Nephron progenitor cell (in vitro differentiated cells): ENCODE measurements at regions not wholly inside any gene's neighbourhood (a gene's known extent, or its start where the extent isn't known, plus 50 kb on each side); places are given as distances from the start of the nearest gene placed in this dataset.

ENCODE experiments used
- DNase-seq: peaks from one replicate; pipeline ENCODE4 v3.0.0; 2021
- H3K27ac Mint-ChIP-seq: 2 replicates; pipeline ENCODE4 v1.8.0; 2021; ENCODE audit warnings: mild to moderate bottlenecking, moderate library complexity, mixed read lengths
- H3K27me3 Mint-ChIP-seq: 2 replicates; pipeline ENCODE4 v1.8.0; 2021; ENCODE audit warnings: mild to moderate bottlenecking, low read depth, mixed read lengths; ENCODE audit not compliant: poor library complexity
- H3K36me3 Mint-ChIP-seq: 2 replicates; pipeline ENCODE4 v1.8.0; 2021; ENCODE audit warnings: low read depth, mixed read lengths
- H3K4me1 Mint-ChIP-seq: 2 replicates; pipeline ENCODE4 v1.8.0; 2021; ENCODE audit warnings: mixed read lengths
- H3K4me3 Mint-ChIP-seq: 2 replicates; pipeline ENCODE4 v1.8.0; 2021; ENCODE audit warnings: mild to moderate bottlenecking, moderate library complexity, mixed read lengths
- H3K9me3 Mint-ChIP-seq: 2 replicates; pipeline ENCODE4 v1.8.0; 2021; ENCODE audit warnings: mild to moderate bottlenecking, moderate library complexity, mixed read lengths
- TF ChIP-seq, protein P1 (sequence below): fragments of 200-600 bp; sonication (generic); IDR thresholded peaks from 2 replicates; pipeline ENCODE4 v1.5.0; 2021; ENCODE audit warnings: antibody characterized with exemption

DNA sequence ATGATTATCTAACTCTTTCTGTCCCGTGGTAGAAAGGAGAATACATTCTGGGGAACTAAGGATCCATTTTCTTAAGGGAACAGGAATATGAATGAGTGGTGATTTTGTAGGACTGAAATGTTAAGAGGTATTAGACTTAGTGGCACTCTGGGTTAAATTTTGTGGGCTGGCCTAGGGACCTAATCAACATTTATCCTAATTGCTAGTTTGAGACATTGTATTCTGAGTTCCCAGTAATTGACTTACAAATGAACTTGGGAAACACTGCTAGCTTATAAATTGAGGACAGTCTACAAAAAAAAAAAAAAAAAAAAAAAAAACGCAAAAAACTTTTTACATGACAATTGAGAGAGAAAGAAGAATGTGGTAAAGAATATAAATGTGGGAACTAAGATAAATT, 136.6 kb upstream of the ZP4 start:
- no peak overlapping the region for H3K27ac Mint-ChIP-seq
- no peak for DNase-seq
- H3K9me3 Mint-ChIP-seq = peaks cover 2% of the 10 kb centered on the region
- H3K4me1 Mint-ChIP-seq = no peaks in the 10 kb centered on the region
- H3K4me3 Mint-ChIP-seq = no peak overlapping the region
- H3K36me3 Mint-ChIP-seq = no peaks in the 10 kb centered on the region
- no peaks in the 10 kb centered on the region for H3K27me3 Mint-ChIP-seq
- TF ChIP-seq, protein P1, sequence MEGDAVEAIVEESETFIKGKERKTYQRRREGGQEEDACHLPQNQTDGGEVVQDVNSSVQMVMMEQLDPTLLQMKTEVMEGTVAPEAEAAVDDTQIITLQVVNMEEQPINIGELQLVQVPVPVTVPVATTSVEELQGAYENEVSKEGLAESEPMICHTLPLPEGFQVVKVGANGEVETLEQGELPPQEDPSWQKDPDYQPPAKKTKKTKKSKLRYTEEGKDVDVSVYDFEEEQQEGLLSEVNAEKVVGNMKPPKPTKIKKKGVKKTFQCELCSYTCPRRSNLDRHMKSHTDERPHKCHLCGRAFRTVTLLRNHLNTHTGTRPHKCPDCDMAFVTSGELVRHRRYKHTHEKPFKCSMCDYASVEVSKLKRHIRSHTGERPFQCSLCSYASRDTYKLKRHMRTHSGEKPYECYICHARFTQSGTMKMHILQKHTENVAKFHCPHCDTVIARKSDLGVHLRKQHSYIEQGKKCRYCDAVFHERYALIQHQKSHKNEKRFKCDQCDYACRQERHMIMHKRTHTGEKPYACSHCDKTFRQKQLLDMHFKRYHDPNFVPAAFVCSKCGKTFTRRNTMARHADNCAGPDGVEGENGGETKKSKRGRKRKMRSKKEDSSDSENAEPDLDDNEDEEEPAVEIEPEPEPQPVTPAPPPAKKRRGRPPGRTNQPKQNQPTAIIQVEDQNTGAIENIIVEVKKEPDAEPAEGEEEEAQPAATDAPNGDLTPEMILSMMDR = no peak

DNA sequence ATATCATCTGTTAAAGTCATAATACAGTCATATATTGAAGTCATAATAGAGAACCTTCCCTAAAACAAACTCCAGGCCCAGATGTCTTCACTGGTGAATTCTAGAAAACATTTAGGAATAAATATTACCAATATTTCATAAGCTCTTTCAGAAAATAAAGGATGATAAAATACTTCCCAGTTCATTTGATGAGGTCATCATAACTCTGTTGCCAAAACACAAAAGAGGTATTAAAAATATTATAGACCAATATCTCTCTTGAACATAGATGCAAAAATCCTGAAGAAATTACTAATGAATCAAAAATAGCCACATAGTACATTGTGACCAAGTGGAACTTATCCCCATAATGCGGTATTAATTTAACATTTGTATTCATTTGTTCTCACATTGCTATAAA, 132.4 kb upstream of the ZP4 start:
- TF ChIP-seq, protein P1 = no peak
- Mint-ChIP-seq H3K9me3 (no peaks in the 10 kb centered on the region), H3K27ac (no peak overlapping the region), H3K4me1 (no peaks in the 10 kb centered on the region), H3K4me3 (no peak overlapping the region), H3K27me3 (no peaks in the 10 kb centered on the region), H3K36me3 (no peaks in the 10 kb centered on the region)
- DNase-seq = no peak

DNA sequence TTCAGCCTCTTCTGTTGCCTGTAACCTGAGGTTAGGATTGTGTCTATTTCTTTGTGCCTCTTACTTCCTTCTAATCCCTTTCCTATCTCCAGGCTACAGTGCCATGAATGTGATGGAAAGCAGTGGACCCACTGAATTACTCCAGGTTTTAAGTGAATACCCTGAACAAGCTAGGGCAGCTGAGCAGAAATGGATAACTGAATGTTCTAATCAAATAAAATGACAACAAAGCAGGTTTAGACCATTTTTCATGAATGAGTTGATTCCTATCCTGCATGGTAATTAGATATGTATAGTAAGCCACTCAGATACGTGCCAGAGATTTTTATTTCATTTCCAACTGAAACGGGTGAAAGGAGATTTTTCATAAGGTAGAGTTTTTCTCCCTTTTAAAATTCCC, 127.5 kb upstream of the ZP4 start:
- Mint-ChIP-seq H3K9me3 (peaks cover 5% of the 10 kb centered on the region), H3K36me3 (no peaks in the 10 kb centered on the region), H3K27ac (no peak overlapping the region)

DNA sequence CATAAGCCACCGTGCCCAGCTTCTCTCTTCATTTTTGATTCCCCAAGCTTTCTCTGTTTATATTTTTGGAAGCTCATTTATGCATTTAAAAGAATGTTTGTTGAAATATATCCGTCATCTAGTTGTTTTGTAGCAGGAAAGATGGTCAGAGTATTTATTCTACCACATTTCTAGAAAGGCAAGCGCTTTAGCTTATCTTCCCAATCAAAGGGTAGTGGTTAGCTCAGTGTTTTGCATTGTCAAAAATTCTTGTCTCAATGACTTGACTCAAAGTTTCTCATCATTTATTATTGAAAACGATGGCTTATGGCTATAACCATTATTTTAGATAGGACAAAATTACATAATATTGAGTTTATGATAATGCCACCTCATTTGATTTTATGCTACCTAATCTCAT, 116.1 kb upstream of the ZP4 start:
- no peak for DNase-seq
- H3K27ac Mint-ChIP-seq = no peak overlapping the region
- H3K4me1 Mint-ChIP-seq = no peaks in the 10 kb centered on the region

More for the DNA sequence above, 127.5 kb upstream of the ZP4 start:
- H3K4me1 Mint-ChIP-seq = no peaks in the 10 kb centered on the region
- peaks cover 2% of the 10 kb centered on the region for H3K27me3 Mint-ChIP-seq
- TF ChIP-seq, protein P1 = no peak
- H3K4me3 Mint-ChIP-seq = no peak overlapping the region
- no peak for DNase-seq

DNA sequence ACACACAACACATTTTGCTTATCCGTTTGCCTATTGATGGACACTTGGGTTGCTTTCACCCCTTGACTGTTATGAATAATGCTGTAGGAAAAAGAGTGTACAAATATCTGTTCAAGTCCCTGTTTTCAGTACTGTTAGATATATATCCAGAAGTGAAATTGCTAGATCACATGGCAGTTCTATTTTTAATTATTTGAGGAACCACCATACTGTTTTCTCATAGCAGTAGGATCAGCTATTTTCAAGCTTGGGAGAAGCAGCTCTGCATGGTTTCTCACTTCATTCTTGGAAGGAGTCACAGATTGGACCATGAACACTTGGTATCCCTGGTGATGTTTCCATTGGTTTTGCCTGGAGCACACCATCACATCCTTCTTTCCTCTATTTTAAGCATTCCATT, 114.4 kb upstream of the ZP4 start:
- H3K36me3 Mint-ChIP-seq = no peaks in the 10 kb centered on the region
- TF ChIP-seq, protein P1 = no peak
- no peak for DNase-seq
- H3K27ac Mint-ChIP-seq = no peak overlapping the region
- H3K4me3 Mint-ChIP-seq = no peak overlapping the region
- no peaks in the 10 kb centered on the region for H3K4me1 Mint-ChIP-seq
- no peaks in the 10 kb centered on the region for H3K27me3 Mint-ChIP-seq
- H3K9me3 Mint-ChIP-seq = no peaks in the 10 kb centered on the region

More for the DNA sequence above, 116.1 kb upstream of the ZP4 start:
- no peaks in the 10 kb centered on the region for H3K36me3 Mint-ChIP-seq
- H3K27me3 Mint-ChIP-seq = no peaks in the 10 kb centered on the region
- H3K4me3 Mint-ChIP-seq = no peak overlapping the region
- no peaks in the 10 kb centered on the region for H3K9me3 Mint-ChIP-seq
- TF ChIP-seq, protein P1 = no peak

DNA sequence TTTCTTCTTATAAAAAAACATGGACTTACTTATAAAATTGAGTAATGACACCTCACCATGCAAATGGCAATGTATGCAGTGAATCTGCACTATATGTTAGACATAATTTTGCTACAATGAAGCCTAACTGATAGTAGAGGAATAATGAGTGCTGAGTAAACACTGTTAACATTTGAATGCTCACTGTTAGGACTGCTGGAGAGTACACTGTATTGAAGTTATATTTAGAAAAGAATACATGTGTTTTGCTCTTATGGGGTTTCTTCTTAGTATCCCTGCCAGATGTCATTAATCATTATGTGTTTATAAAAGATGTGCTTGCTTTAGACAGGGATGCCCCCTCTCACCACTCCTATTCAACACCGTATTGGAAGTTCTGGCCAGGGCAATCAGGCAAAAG, 111.1 kb upstream of the ZP4 start:
- Mint-ChIP-seq H3K4me1 (peaks cover 13% of the 10 kb centered on the region), H3K27ac (no peak overlapping the region), H3K27me3 (no peaks in the 10 kb centered on the region), H3K4me3 (no peak overlapping the region), H3K36me3 (no peaks in the 10 kb centered on the region), H3K9me3 (no peaks in the 10 kb centered on the region)
- TF ChIP-seq, protein P1 = no peak
- DNase-seq = no peak
